ENCODE measurements at regions not wholly inside any gene's neighbourhood (a gene's known extent, or its start where the extent isn't known, plus 50 kb on each side); places are given as distances from the start of the nearest gene placed in this dataset.
"Not testable (repeated sequence)": the region's sequence is repeated elsewhere in the genome, so short reads cannot be mapped to it uniquely, and the experiment has no call there.

DNA sequence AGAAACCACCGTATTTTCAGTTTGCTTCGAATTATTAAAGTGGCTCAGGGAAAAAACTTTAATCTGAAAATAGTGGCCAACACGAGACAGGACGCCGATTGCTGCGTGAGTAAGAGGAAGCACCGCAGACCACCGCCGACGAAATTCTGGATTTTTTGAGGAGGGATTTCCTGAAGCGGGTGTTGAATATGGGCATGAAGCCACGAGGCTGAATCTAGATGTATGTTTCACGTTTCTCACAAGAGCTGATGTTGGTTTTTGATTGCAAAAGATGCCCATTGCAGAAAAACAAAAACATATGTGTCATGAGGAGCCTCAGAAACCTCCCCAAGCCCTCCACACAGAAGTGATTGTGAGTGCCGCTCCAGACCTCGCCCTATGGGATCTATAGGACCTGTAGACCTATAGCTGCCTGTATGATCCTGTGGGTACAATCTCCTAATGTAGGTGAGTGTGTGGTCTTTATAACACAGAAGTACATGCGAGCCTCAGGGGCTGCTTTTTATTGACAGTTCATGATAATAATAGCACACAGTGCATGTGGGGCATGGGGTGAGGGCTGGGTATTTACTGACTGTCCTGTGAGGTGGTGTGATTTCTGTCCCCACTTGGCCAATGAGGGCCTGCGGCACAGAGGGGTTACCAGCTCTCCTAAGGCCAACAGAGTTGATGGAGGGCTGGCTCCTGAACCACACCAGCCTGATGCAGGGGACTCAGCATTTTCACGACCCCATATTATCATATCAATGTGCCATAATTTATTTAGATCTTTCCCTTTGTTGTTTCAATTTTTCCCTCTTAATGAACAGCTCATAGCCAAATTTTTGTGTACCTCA is 243.9 kb downstream of the DLL1 start:
- no peak for DNase-seq (ENCODE audit: low read depth, low spot score)

- DNase-seq (ENCODE audit: low read depth, low spot score), result no peak
These were observed 244.8 kb downstream of the DLL1 start for GRCh38 chr6:170045981-170046667.

DNA sequence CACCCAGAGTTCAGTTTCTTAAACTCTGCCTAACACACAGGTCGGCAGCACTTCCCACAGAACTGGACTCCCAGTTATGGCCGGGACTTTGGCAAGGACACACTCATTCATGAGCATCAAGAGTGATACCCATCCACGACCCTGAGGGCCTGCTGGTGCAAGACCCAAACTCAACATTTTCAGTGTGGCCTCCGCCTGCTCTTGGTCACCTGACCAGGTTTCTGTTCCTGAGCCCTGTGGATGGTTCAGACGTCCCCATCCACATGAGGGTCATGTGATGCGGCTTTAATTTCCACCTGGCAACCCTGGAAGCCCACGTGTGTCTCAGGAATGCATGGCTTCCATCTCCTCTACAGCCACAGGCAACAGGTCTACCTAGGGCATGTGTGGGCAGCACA is 245.3 kb downstream of the DLL1 start:
- no peak for DNase-seq (ENCODE audit: low read depth, low spot score)

DNA sequence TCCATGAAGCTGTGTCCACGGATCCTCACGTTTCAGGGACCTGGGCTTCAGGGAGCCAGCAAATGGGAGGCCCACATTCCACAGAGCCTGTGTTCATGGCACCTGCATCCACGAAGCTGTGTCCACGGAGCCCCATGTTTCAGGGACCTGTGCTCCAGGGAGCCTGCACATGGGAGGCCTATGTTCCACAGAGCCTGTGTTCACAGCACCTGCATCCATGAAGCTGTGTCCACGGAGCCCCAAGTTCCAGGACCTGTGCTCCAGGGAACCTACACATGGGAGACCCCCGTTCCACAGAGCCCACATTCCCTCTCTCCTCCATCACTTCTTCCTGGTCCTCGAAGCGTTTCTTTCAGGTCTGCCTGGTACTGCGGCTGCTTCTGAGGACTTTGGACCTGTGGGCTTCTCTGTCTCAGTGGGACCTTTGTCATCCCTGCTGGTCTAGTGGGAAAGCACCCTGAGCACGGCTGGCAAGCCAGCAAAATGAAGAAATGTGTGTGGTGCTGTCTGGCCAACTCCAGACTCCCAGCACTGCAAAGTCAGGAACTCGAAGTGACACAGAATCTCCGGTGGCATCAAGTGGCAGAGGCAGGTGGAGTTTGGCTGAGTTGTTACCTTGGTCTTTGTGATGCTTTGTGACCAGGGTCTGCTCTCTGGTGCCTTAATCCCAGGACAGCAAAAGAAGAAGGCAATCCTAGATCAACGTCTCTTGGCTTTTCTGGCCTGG is 245.9 kb downstream of the DLL1 start:
- DNase-seq (ENCODE audit: low read depth, low spot score), result no peak

GRCh38 chr6:170043881-170044790 is 246.7 kb downstream of the DLL1 start:
- DNase-seq (ENCODE audit: low read depth, low spot score), result no peak

GRCh38 chr6:170043150-170043819 is 247.6 kb downstream of the DLL1 start:
- DNase-seq (ENCODE audit: low read depth, low spot score), result no peak

DNA sequence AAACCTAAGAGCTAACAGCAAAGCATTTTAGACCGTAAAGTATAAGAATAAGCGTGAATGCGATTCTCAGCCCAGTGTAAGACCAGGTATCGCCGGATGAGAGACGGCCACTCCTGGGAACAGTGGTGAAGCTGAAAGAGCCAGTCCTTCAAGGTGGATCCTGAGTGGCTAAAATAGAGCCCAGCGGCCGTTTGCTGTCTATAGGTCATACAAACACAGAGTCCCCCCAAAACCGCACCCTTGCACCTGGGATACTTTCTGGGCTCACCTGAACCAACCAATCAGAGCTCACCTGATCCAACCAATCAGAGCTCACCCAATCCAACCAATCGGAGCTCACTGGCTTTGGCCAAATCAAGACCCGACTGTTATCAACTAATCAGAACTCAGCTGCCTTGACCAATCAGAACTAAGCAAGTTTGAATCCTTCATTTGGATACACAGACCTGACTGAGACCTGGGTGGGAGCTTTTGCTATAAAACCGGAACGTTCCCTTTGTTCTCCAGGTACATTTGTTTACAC is 248.2 kb downstream of the DLL1 start:
- no peak for DNase-seq (ENCODE audit: low read depth, low spot score)

DNA sequence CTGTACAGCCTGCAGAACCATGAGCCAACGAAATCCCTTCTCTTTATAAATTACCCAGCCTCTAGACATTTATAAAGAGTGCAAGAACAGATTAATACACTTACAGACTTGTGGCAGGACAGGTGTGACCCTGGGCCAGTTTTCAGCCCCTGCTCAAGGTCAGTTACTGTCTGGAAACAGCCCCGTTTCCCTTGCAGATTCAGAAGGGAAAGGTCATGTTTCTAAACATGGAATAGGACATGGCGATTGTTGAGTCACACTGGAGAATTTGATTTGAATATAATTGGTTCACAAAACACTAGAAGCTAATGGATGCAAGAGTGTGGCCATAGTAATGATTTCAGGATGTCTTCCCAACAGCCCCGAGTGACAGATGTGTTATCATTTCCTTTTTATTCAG is 248.8 kb downstream of the DLL1 start:
- DNase-seq (ENCODE audit: low read depth, low spot score), result no peak

- no peak for DNase-seq (ENCODE audit: low read depth, low spot score)
These were observed 249.4 kb downstream of the DLL1 start for GRCh38 chr6:170041526-170041925.

DNA sequence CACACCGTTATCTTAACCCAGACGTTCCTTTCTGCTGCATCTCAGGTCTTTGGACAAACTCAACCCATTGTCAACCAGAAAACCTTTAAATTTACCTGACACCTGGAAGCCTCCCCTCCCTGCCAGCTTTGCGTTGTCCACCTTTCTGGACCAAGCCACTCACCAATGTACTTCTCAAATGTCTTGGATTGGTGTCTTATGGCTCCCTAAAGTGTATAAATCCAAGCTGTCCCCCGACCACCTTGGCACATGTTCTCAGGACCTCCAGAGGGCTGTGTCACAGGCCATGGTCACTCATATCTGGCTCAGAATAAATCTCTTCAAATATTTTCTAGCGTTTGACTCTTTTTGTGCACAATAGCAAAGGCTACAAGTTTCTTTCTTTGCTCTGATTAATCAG is 250.0 kb downstream of the DLL1 start:
- no peak for DNase-seq (ENCODE audit: low read depth, low spot score)

DNA sequence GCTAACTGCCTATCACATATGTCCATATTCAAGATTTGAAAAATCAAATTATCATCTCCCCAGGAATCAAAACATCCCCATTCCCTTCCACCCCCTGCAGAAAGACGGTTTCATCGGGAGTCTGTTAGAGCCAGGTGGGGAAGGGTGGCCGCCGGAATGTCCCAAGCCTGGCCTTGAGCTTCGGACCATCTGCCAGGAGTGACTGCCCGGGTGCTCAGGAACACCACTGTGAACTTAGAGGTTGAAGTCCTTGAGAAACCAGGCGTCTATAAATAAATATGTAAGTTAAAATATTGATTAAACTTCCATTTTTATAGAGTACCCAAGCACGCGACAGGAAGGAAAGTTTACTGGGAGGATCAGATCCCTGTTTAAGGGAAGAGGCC is 250.8 kb downstream of the DLL1 start:
- no peak for DNase-seq (ENCODE audit: low read depth, low spot score)

DNA sequence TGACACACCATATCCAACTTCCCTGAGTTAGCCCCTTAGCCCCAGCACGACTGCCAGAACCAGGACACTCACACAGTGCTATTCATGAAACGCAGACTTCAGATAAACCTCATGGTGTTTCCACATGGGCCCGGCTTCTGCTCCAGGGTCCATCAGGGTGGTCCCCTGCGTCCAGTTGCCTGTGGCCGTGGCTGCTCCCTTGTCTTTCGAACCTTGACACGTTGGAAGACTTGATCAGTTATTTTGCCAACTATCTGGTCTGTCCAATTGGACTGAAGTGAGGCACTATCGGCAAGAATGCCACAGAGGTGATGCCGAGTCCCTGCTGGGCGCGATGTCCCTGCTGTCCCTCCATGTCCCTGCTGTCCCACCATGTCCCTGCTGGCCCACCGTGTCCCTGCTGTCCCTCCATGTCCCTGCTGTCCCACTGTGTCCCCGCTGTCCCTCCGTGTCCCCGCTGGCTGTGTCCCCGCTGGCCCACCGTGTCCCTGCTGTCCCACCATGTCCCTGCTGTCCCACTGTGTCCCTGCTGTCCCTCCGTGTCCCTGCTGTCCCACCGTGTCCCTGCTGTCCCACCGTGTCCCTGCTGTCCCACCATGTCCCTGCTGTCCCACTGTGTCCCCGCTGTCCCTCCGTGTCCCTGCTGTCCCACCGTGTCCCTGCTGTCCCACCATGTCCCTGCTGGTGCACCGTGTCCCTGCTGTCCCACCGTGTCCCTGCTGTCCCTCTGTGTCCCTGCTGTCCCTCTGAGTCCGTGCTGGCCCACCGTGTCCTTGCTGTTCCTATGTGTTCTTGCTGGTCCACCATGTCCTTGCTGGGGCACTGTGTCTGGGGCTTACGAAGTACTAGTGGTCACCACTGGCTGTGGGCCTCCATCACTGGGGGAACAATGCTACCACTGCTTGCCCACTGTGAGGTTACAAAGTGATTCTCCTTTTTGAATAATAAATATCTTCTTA is 251.4 kb downstream of the DLL1 start:
- DNase-seq (ENCODE audit: low read depth, low spot score), result no peak

DNA sequence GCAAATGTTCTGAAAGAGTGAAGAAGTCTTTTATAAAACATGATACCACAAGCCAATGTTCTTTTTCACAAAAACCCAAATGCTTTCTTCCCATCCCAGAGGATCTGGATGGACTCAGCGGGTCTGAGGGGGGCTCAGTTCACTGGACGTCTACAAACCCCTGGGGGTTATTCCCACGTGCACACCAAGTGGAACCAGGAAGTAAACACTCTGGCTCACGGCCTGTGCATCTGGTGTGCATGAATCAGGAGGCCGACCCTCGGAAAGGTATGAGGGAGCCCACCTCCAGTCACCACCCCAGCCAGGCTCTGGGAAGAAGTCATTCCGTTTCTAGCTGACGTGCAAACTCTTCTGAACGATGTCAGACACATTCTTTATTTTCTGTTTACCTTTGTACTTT is 252.2 kb downstream of the DLL1 start:
- DNase-seq (ENCODE audit: low read depth, low spot score), result no peak

GRCh38 chr6:170038251-170038650 is 252.6 kb downstream of the DLL1 start:
- no peak for DNase-seq (ENCODE audit: low read depth, low spot score)

DNA sequence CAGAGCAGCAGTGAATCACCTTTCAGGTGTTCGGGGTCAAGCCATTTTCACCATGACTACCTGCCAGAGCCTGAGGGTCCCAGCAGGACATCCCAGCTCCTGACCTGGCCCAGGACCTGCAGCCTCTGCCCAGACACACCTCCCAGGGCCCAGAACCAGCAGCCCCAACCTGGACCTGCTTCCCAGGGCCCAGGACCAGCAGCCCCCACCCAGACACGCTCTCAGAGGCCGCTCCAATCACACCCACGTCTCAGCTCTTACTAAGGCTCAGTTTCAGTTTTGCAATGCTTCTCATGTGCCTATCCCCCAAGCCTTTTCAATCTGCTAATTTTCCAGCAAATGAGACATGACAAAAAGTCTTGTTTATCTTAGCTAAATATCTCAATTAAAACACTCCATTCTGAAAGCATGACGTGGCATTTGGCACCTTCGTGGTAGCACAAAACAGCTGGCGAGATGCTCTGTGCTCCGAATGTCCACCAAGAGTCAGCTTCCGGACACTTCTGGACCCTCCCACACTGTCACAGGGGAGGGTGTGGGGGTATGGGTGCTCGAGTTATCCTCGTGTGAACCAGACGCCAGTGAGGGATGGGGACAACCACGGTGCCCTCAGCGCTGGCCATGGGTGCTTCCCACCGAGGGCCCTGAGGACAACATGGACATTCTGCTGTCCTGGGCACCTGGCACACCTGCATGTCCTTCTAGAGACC is 253.2 kb downstream of the DLL1 start:
- no peak for DNase-seq (ENCODE audit: low read depth, low spot score)

- no peak for DNase-seq (ENCODE audit: low read depth, low spot score)
These were observed 254.0 kb downstream of the DLL1 start for GRCh38 chr6:170036916-170037315.

- DNase-seq (ENCODE audit: low read depth, low spot score), result not testable (repeated sequence)
These were observed 254.5 kb downstream of the DLL1 start for GRCh38 chr6:170036367-170036766.

- no peak for DNase-seq (ENCODE audit: low read depth, low spot score)
These were observed 255.0 kb downstream of the DLL1 start for GRCh38 chr6:170035901-170036304.

- no peak for DNase-seq (ENCODE audit: low read depth, low spot score)
These were observed 255.8 kb downstream of the DLL1 start for GRCh38 chr6:170035044-170035443.
